ENCODE measurements at regions not wholly inside any gene's neighbourhood (a gene's known extent, or its start where the extent isn't known, plus 50 kb on each side); places are given as distances from the start of the nearest gene placed in this dataset.

DNA sequence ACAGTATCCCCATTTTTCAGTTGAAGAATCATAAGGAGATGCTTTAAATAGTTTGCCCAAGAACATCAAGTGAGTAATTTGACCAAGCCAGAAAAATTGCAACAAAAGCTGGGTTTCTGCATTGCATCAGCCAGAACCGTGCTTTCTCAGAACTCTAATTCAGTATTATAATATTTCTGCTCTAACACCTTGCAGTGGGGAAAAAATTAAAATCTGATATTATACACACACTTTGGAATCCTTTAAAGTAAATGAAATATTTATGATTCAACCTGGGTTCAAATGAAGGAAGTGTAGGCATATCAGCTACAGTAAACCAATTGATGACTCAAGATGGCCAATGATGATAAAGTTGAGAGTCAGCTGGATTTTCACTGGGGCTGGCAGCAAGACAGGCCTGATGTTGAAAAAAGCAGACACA lies 387.6 kb upstream of the ZFP42 start:
- Histone ChIP-seq H3K27ac (ENCODE audit: low read depth, low read length) (no peak overlapping the region), H4K8ac (ENCODE audit: extremely low read depth, insufficient read depth, low read length) (no peak overlapping the region), H3K27me3 (replicated peaks in 1 of 4; ENCODE audit: control insufficient read depth in 3 of 4, extremely low read depth in 1 of 4, insufficient read depth in 3 of 4, low read length in 3 of 4) (no peaks in the 10 kb centered on the region), H3K4me3 (ENCODE audit: extremely low read depth in 1 of 4, insufficient read depth in 2 of 4, low read depth in 3 of 4, low read length in 4 of 4) (no peak overlapping the region), H3K14ac (ENCODE audit: insufficient read length) (no peak overlapping the region), H2AFZ (ENCODE audit: low read length) (peak overlapping the region; percentile 58), H4K5ac (ENCODE audit: insufficient read length, low read depth, low read length) (no peak overlapping the region), H4K91ac (replicated peaks; ENCODE audit: insufficient read length, low read length) (no peak overlapping the region), H2BK5ac (ENCODE audit: low read depth, low read length) (no peak overlapping the region), H3K18ac (ENCODE audit: extremely low read depth, low read length) (no peak overlapping the region), H4K20me1 (replicated peaks in 1 of 2; ENCODE audit: control insufficient read depth in 1 of 2, insufficient read depth in 2 of 2, low read length in 2 of 2) (no peaks in the 10 kb centered on the region), H3K23ac (ENCODE audit: insufficient read length) (no peak overlapping the region), H2BK12ac (ENCODE audit: low read depth, low read length) (no peak overlapping the region), H3K9me3 (ENCODE audit: insufficient read depth in 2 of 2, low read depth in 1 of 2, low read length in 1 of 2) (no peaks in the 10 kb centered on the region; a peak in 1 of 4 replicates), H3K9ac (replicated peaks in 1 of 4; ENCODE audit: extremely low read depth in 1 of 4, low read depth in 3 of 4, low read length in 3 of 4) (no peak overlapping the region), H2BK120ac (replicated peaks; ENCODE audit: low read depth, low read length) (no peak overlapping the region), H3K23me2 (ENCODE audit: low read depth, low read length) (no peaks in the 10 kb centered on the region), H2BK15ac (ENCODE audit: low read length) (no peak overlapping the region), H3K4me1 (replicated peaks in 1 of 4; ENCODE audit: control insufficient read depth in 3 of 4, insufficient read depth in 4 of 4, low read length in 3 of 4) (no peaks in the 10 kb centered on the region; a peak in 1 of 7 replicates), H2BK20ac (ENCODE audit: low read length) (no peak overlapping the region), H3K79me2 (ENCODE audit: control insufficient read depth in 1 of 2, insufficient read depth in 2 of 2, low read length in 2 of 2) (no peaks in the 10 kb centered on the region), H3K56ac (replicated peaks; ENCODE audit: insufficient read length, low read depth, low read length) (no peak overlapping the region), H3K4me2 (ENCODE audit: insufficient read depth in 1 of 2, low read depth in 2 of 2, low read length in 2 of 2) (no peak overlapping the region), H3K36me3 (ENCODE audit: control insufficient read depth in 2 of 4, insufficient read depth in 4 of 4, low read length in 3 of 4) (no peaks in the 10 kb centered on the region), H3K4ac (replicated peaks; ENCODE audit: insufficient read length, low read depth, low read length) (no peak overlapping the region), H3K79me1 (ENCODE audit: low read depth, low read length) (no peaks in the 10 kb centered on the region), H2AK5ac (ENCODE audit: low read depth, low read length) (no peak overlapping the region)
- ChIA-PET POLR2A (ENCODE audit: partially characterized antibody) (no interaction called here), CTCF (ENCODE audit: partially characterized antibody) (interaction anchor here (1.0 to 3.6 kb wide), 6 partner anchors 8 to 386 kb away, joined by 3 to 20 read pairs (median 4); no protein-coding TSS in a partner anchor)
- 100% methylated on average over 1 of the region's 1 CpG; no CpG with 5 or more reads in 1 of the 2 experiments for whole genome bisulfite sequencing, 2 experiments (ENCODE audit: extremely low coverage in 1 of 2, insufficient coverage in 1 of 2, insufficient read length in 1 of 2, insufficient replicate concordance in 2 of 2, low coverage in 1 of 2, low lambda C conversion rate in 2 of 2, missing lambda C conversion rate in 1 of 2)
- TF ChIP-seq TBP (IDR thresholded peaks at IDR 0.05; ENCODE audit: low read depth, low read length) (no peak), SP2 (IDR thresholded peaks at IDR 0.05; ENCODE audit: low read length) (no peak), JUND (IDR thresholded peaks at IDR 0.05; ENCODE audit: low read length) (no peak), SIRT6 (IDR thresholded peaks at IDR 0.05; ENCODE audit: low read length) (no peak), ASH2L (IDR thresholded peaks at IDR 0.05; ENCODE audit: low read length) (no peak), POU5F1 (IDR thresholded peaks at IDR 0.05; ENCODE audit: low read depth, low read length) (no peak), TAF1 (IDR thresholded peaks at IDR 0.05; ENCODE audit: low read depth, low read length) (no peak), SP1 (IDR thresholded peaks at IDR 0.05; ENCODE audit: low read depth, low read length) (no peak), KDM1A (IDR thresholded peaks at IDR 0.05; ENCODE audit: borderline replicate concordance, low read length) (no peak), CEBPB (IDR thresholded peaks at IDR 0.05; ENCODE audit: low read depth, low read length) (no peak), CTBP2 (IDR thresholded peaks at IDR 0.05; ENCODE audit: borderline replicate concordance, insufficient read depth, insufficient read length, low read length) (no peak)
- TF ChIP-seq, protein P1, sequence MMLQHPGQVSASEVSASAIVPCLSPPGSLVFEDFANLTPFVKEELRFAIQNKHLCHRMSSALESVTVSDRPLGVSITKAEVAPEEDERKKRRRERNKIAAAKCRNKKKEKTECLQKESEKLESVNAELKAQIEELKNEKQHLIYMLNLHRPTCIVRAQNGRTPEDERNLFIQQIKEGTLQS (IDR thresholded peaks at IDR 0.05; ENCODE audit: insufficient read depth, low read depth, low read length) = no peak
- TF ChIP-seq, protein P2, sequence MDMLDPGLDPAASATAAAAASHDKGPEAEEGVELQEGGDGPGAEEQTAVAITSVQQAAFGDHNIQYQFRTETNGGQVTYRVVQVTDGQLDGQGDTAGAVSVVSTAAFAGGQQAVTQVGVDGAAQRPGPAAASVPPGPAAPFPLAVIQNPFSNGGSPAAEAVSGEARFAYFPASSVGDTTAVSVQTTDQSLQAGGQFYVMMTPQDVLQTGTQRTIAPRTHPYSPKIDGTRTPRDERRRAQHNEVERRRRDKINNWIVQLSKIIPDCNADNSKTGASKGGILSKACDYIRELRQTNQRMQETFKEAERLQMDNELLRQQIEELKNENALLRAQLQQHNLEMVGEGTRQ (IDR thresholded peaks at IDR 0.05; ENCODE audit: low read length) = no peak
- FAIRE-seq = no peak
- DNase-seq (ENCODE audit: low read depth in 1 of 2, low spot score in 2 of 2) = no peak

All from H1 (cell line).